GM10266 (cell line): ENCODE measurements at regions not wholly inside any gene's neighbourhood (a gene's known extent, or its start where the extent isn't known, plus 50 kb on each side); places are given as distances from the start of the nearest gene placed in this dataset.
"Not testable (repeated sequence)": the region's sequence is repeated elsewhere in the genome, so short reads cannot be mapped to it uniquely, and the experiment has no call there.

Experiments
- DNase-seq: peaks from one replicate; pipeline ENCODE4 v3.0.0; 2012; ENCODE audit errors: extremely low spot score
- TF ChIP-seq, protein P1 (sequence below): IDR thresholded peaks from 2 replicates; pipeline ENCODE4 v1.5.1; 2012; ENCODE audit warnings: mild to moderate bottlenecking, low read depth; ENCODE audit not compliant: control insufficient read depth, insufficient read depth; ENCODE audit errors: missing control alignments

GRCh38 chr3:191047930-191048329, 151.1 kb upstream of the OSTN start:
- TF ChIP-seq, protein P1, sequence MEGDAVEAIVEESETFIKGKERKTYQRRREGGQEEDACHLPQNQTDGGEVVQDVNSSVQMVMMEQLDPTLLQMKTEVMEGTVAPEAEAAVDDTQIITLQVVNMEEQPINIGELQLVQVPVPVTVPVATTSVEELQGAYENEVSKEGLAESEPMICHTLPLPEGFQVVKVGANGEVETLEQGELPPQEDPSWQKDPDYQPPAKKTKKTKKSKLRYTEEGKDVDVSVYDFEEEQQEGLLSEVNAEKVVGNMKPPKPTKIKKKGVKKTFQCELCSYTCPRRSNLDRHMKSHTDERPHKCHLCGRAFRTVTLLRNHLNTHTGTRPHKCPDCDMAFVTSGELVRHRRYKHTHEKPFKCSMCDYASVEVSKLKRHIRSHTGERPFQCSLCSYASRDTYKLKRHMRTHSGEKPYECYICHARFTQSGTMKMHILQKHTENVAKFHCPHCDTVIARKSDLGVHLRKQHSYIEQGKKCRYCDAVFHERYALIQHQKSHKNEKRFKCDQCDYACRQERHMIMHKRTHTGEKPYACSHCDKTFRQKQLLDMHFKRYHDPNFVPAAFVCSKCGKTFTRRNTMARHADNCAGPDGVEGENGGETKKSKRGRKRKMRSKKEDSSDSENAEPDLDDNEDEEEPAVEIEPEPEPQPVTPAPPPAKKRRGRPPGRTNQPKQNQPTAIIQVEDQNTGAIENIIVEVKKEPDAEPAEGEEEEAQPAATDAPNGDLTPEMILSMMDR: no peak
- no peak for DNase-seq

DNA sequence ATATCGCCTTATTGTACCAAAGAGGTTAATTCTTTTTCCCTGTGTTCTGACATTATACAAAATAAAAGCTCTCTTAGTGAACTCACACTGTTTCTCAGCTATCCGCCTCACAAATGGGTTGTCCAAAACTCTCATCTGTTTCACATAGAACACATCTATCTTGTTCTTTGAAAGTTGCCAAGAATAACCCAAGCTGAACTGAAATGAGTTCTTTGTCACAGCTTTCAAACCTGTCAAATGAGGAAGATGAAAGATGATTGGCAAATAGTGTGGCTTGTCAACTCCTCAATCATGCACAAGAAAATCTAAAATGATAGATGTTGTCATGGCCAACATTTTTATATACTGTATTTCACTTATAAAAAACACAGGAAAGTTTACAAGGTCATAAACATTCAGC, 168.1 kb upstream of the OSTN start:
- DNase-seq: no peak
- TF ChIP-seq, protein P1: no peak

DNA sequence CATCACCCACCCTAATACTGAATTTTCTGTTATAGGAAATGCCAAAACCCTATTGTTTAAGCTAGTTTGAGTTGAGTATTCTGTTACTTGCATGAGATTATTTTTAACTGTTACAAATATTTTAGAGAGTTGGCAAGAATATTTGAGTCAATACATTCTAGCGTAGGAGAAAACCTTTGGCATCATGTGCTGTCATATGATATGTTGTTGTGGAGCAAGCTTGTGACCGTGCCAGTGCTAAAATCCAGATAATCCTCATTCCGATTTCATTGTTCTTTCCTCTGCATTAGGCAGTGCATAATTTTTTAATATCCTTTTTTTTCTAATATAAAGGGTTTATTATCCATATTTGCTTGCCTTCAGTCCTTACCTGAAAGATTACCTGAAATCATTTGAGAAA, 168.0 kb upstream of the GMNC start:
- no peak for DNase-seq
- TF ChIP-seq, protein P1: no peak

DNA sequence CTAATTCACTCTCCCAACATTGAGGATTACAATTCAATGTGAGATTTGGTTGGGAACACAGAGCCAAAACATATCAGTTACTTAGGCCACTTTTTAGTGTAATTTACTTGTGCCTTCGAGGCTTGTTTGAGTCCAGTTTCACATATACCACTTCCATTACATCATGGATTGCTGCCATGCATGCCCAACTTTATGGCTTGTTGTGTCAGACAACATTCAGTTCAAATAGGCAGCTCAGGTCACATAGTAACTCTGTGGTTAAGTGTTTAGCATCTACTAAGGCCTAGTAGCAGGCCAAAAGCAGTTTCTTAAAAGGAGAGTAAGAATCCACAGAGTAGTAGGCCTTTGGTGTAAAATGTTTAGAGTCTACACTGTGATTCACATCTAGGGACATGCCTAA, 164.3 kb upstream of the GMNC start:
- TF ChIP-seq, protein P1: no peak

GRCh38 chr3:191020730-191021396, 158.4 kb upstream of the GMNC start:
- no peak for DNase-seq

More for the DNA sequence above, 164.3 kb upstream of the GMNC start:
- DNase-seq: no peak

DNA sequence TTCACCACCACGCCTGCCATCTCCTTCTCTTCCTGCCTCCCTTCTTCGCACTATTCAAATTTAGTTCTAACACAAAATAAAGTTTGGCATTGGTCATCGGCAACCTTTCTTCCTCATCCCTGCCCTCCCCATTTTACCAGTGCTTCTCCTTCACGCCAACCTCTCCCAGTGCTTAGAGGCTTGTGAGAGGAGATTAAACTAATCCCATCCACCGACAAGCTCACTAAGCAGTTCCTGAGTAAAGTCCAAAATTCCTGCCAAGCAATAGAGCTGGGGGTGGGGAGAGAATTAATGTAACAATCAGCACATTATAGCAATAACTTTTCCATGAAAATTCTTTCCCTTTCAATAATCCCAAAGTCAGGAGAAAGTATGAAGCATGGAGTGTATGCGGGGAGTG, 157.4 kb upstream of the GMNC start:
- no peak for DNase-seq

More at GRCh38 chr3:191020730-191021396, 158.4 kb upstream of the GMNC start:
- TF ChIP-seq, protein P1: no peak

DNA sequence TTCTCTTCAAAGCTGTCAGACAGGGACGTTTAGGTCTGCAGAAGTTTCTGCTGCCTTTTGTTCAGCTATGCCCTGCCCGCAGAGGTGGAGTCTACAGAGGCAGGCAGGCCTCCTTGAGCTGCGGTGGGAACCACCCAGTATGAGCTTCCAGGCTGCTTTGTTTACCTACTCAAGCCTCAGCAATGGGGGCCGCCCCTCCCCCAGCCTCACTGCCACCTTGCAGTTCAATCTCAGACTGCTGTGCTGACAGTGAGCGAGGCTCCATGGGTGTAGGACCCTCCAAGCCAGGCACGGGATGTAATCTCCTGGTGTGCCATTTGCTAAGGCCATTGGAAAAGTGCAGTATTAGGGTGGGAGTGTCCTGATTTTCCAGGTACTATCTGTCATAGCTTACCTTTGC, 153.5 kb upstream of the GMNC start:
- DNase-seq: not testable (repeated sequence)

More for the DNA sequence above, 157.4 kb upstream of the GMNC start:
- TF ChIP-seq, protein P1: no peak

GRCh38 chr3:191008074-191008473, 145.6 kb upstream of the GMNC start:
- TF ChIP-seq, protein P1: no peak
- DNase-seq: no peak
